Mesothelial cell of epicardium (in vitro differentiated cells): ENCODE measurements at regions not wholly inside any gene's neighbourhood (a gene's known extent, or its start where the extent isn't known, plus 50 kb on each side); places are given as distances from the start of the nearest gene placed in this dataset.

Source experiments
- DNase-seq, 2 experiments: peaks; one replicate each; pipeline ENCODE4 v3.0.0; 2021; ENCODE audit warnings: low spot score in 2 of 2; ENCODE audit not compliant: unreplicated experiment in 2 of 2
- H3K27ac Mint-ChIP-seq: 2 replicates; pipeline ENCODE4 v1.8.0; 2021; ENCODE audit warnings: mixed read lengths
- H3K27me3 Mint-ChIP-seq: 2 replicates; pipeline ENCODE4 v1.8.0; 2021; ENCODE audit warnings: low read depth, mixed read lengths
- H3K36me3 Mint-ChIP-seq: 2 replicates; pipeline ENCODE4 v1.8.0; 2021; ENCODE audit warnings: mixed read lengths
- H3K4me1 Mint-ChIP-seq: 2 replicates; pipeline ENCODE4 v1.8.0; 2021; ENCODE audit warnings: mixed read lengths
- H3K4me3 Mint-ChIP-seq: 2 replicates; pipeline ENCODE4 v1.8.0; 2021; ENCODE audit warnings: mild to moderate bottlenecking, moderate library complexity, mixed read lengths
- H3K9me3 Mint-ChIP-seq: 2 replicates; pipeline ENCODE4 v1.8.0; 2021; ENCODE audit warnings: mixed read lengths
- TF ChIP-seq, protein P1 (sequence below): fragments of 200-600 bp; sonication (generic); IDR thresholded peaks from one replicate; pipeline ENCODE4 v1.5.0; 2021; ENCODE audit warnings: antibody characterized with exemption; ENCODE audit not compliant: unreplicated experiment

- H3K27me3 Mint-ChIP-seq, result no peaks in the 10 kb centered on the region
- H3K4me3 Mint-ChIP-seq, result no peak overlapping the region
- DNase-seq, result no peak
- H3K4me1 Mint-ChIP-seq, result no peaks in the 10 kb centered on the region
- peaks cover 19% of the 10 kb centered on the region for H3K9me3 Mint-ChIP-seq
- peaks cover 2% of the 10 kb centered on the region for H3K36me3 Mint-ChIP-seq
- TF ChIP-seq, protein P1, sequence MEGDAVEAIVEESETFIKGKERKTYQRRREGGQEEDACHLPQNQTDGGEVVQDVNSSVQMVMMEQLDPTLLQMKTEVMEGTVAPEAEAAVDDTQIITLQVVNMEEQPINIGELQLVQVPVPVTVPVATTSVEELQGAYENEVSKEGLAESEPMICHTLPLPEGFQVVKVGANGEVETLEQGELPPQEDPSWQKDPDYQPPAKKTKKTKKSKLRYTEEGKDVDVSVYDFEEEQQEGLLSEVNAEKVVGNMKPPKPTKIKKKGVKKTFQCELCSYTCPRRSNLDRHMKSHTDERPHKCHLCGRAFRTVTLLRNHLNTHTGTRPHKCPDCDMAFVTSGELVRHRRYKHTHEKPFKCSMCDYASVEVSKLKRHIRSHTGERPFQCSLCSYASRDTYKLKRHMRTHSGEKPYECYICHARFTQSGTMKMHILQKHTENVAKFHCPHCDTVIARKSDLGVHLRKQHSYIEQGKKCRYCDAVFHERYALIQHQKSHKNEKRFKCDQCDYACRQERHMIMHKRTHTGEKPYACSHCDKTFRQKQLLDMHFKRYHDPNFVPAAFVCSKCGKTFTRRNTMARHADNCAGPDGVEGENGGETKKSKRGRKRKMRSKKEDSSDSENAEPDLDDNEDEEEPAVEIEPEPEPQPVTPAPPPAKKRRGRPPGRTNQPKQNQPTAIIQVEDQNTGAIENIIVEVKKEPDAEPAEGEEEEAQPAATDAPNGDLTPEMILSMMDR, result no peak
- no peak overlapping the region for H3K27ac Mint-ChIP-seq
Observed at GRCh38 chr7:11960621-11961020, 128.6 kb upstream of the THSD7A start.

GRCh38 chr7:11969643-11970042 lies 137.6 kb upstream of the THSD7A start:
- H3K4me1 Mint-ChIP-seq, result no peaks in the 10 kb centered on the region
- H3K27me3 Mint-ChIP-seq, result no peaks in the 10 kb centered on the region
- peaks cover 9% of the 10 kb centered on the region for H3K36me3 Mint-ChIP-seq
- H3K27ac Mint-ChIP-seq, result no peak overlapping the region
- TF ChIP-seq, protein P1, result no peak
- DNase-seq, result no peak
- H3K9me3 Mint-ChIP-seq, result peaks cover 32% of the 10 kb centered on the region
- no peak overlapping the region for H3K4me3 Mint-ChIP-seq

DNA sequence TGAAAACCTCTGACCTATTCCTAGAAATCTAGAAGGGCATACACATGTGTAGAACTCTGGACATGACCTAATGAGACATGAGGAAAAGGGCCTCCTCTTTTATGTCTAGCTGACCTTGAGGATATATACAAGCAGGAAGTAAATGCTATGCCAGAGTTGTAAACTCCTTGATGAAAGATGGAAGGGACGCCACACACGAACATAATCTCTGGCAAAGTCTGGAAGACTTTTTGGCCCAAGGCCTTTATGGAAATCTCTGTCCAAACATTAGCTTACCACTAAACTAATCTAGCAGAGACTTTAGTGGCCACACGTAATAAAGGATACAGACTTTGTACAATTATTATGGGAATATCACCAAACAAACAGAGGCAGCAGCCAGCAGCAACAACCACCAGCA lies 138.1 kb upstream of the THSD7A start:
- peaks cover 34% of the 10 kb centered on the region for H3K9me3 Mint-ChIP-seq
- no peak for DNase-seq
- no peaks in the 10 kb centered on the region for H3K4me1 Mint-ChIP-seq
- H3K27me3 Mint-ChIP-seq, result no peaks in the 10 kb centered on the region
- H3K4me3 Mint-ChIP-seq, result no peak overlapping the region
- peaks cover 9% of the 10 kb centered on the region for H3K36me3 Mint-ChIP-seq
- TF ChIP-seq, protein P1, result no peak
- no peak overlapping the region for H3K27ac Mint-ChIP-seq

DNA sequence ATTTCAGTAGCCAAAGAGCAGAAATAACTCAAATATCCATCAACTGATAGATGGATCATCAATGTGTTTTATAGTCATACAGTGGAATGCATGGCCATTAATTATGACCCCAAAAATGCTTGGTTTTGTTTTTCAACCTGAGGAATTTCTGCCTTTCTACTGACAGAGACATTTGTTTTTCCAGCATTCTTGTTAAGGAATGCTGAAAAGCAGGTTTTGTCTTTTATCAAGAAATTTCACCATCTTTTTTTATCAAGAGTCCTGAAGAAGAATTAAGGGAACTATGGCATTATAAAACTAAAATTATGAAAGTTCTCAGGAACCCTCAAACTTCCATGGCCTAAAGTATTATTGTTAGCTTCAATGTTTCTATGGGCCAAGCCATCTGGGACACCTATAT lies 153.4 kb upstream of the THSD7A start:
- Mint-ChIP-seq H3K27ac (peak overlapping the region; percentile 91), H3K4me1 (peaks cover 18% of the 10 kb centered on the region), H3K4me3 (peak overlapping the region; percentile 32), H3K36me3 (peaks cover 22% of the 10 kb centered on the region), H3K27me3 (no peaks in the 10 kb centered on the region), H3K9me3 (peaks cover 43% of the 10 kb centered on the region)
- TF ChIP-seq, protein P1, result no peak
- no peak for DNase-seq

GRCh38 chr7:11985971-11986370 lies 154.0 kb upstream of the THSD7A start:
- TF ChIP-seq, protein P1, result no peak
- Mint-ChIP-seq H3K27me3 (no peaks in the 10 kb centered on the region), H3K4me3 (peak overlapping the region; percentile 32), H3K4me1 (peaks cover 18% of the 10 kb centered on the region), H3K36me3 (peaks cover 16% of the 10 kb centered on the region), H3K9me3 (peaks cover 37% of the 10 kb centered on the region), H3K27ac (peak overlapping the region; percentile 91)
- DNase-seq, result no peak

- Mint-ChIP-seq H3K4me3 (no peak overlapping the region), H3K27me3 (no peaks in the 10 kb centered on the region), H3K9me3 (peaks cover 22% of the 10 kb centered on the region), H3K27ac (no peak overlapping the region), H3K36me3 (peaks cover 9% of the 10 kb centered on the region), H3K4me1 (peaks cover 20% of the 10 kb centered on the region)
- TF ChIP-seq, protein P1, result no peak
- DNase-seq, result no peak
Observed at GRCh38 chr7:11988186-11988585, 156.2 kb upstream of the THSD7A start.
